ENCODE measurements at regions not wholly inside any gene's neighbourhood (a gene's known extent, or its start where the extent isn't known, plus 50 kb on each side); places are given as distances from the start of the nearest gene placed in this dataset.

GRCh38 chr18:78021196-78021595 lies 771.5 kb downstream of the GALR1 start:
- TF ChIP-seq TOX (CRISPR knock-in tag; IDR thresholded peaks at IDR 0.05; ENCODE audit: borderline replicate concordance), result no peak
- TF ChIP-seq ISL1 (CRISPR knock-in tag; IDR thresholded peaks at IDR 0.05), result no peak
- TF ChIP-seq RARB (CRISPR knock-in tag; IDR thresholded peaks at IDR 0.05), result no peak
- TF ChIP-seq GLIS3 (CRISPR knock-in tag; IDR thresholded peaks at IDR 0.05), result no peak
- no peak for TF ChIP-seq BACH2 (CRISPR knock-in tag; IDR thresholded peaks at IDR 0.05; ENCODE audit: borderline replicate concordance)
- TF ChIP-seq ARNTL (CRISPR knock-in tag; IDR thresholded peaks at IDR 0.05; ENCODE audit: borderline replicate concordance, low read depth), result no peak
- no peak for TF ChIP-seq PATZ1 (CRISPR knock-in tag; IDR thresholded peaks at IDR 0.05; ENCODE audit: borderline replicate concordance)
- no peak for TF ChIP-seq PPARA (CRISPR knock-in tag; IDR thresholded peaks at IDR 0.05; ENCODE audit: borderline replicate concordance)
- TF ChIP-seq TSHZ2 (CRISPR knock-in tag; IDR thresholded peaks at IDR 0.05), result no peak
- TF ChIP-seq ESRRG (CRISPR knock-in tag; IDR thresholded peaks at IDR 0.05), result no peak
- no peak for TF ChIP-seq ZC3H10 (CRISPR knock-in tag; IDR thresholded peaks at IDR 0.05)
- TF ChIP-seq POU6F1 (CRISPR knock-in tag; IDR thresholded peaks at IDR 0.05; ENCODE audit: borderline replicate concordance, low read depth), result no peak
- no peak for TF ChIP-seq ZFP30 (CRISPR knock-in tag; IDR thresholded peaks at IDR 0.05)
- TF ChIP-seq ZFP3 (CRISPR knock-in tag; IDR thresholded peaks at IDR 0.05), result no peak
- no peak for TF ChIP-seq ZNF8 (CRISPR knock-in tag; IDR thresholded peaks at IDR 0.05)
- TF ChIP-seq OSR1 (CRISPR knock-in tag; IDR thresholded peaks at IDR 0.05), result no peak
- TF ChIP-seq CSRNP3 (CRISPR knock-in tag; IDR thresholded peaks at IDR 0.05), result no peak
- TF ChIP-seq TCF4 (CRISPR knock-in tag; IDR thresholded peaks at IDR 0.05; ENCODE audit: borderline replicate concordance), result no peak
- TF ChIP-seq ZNF70 (CRISPR knock-in tag; IDR thresholded peaks at IDR 0.05), result no peak
- ATAC-seq, result no peak

- no peak for ATAC-seq
- TF ChIP-seq GLIS3 (CRISPR knock-in tag; IDR thresholded peaks at IDR 0.05) (no peak), CSRNP3 (CRISPR knock-in tag; IDR thresholded peaks at IDR 0.05) (no peak), ESRRG (CRISPR knock-in tag; IDR thresholded peaks at IDR 0.05) (no peak), ZC3H10 (CRISPR knock-in tag; IDR thresholded peaks at IDR 0.05) (no peak), OSR1 (CRISPR knock-in tag; IDR thresholded peaks at IDR 0.05) (no peak), PPARA (CRISPR knock-in tag; IDR thresholded peaks at IDR 0.05; ENCODE audit: borderline replicate concordance) (no peak), ISL1 (CRISPR knock-in tag; IDR thresholded peaks at IDR 0.05) (no peak), CREB5 (CRISPR knock-in tag; IDR thresholded peaks at IDR 0.05; ENCODE audit: low read depth) (no peak), ZFP30 (CRISPR knock-in tag; IDR thresholded peaks at IDR 0.05) (no peak), BACH2 (CRISPR knock-in tag; IDR thresholded peaks at IDR 0.05; ENCODE audit: borderline replicate concordance) (no peak), RARB (CRISPR knock-in tag; IDR thresholded peaks at IDR 0.05) (no peak), POU6F1 (CRISPR knock-in tag; IDR thresholded peaks at IDR 0.05; ENCODE audit: borderline replicate concordance, low read depth) (no peak), TOX (CRISPR knock-in tag; IDR thresholded peaks at IDR 0.05; ENCODE audit: borderline replicate concordance) (no peak), ZFP3 (CRISPR knock-in tag; IDR thresholded peaks at IDR 0.05) (no peak)
Measured at GRCh38 chr18:78031589-78031988, 781.9 kb downstream of the GALR1 start.
